Astrocyte (in vitro differentiated cells and primary cell): ENCODE measurements at regions not wholly inside any gene's neighbourhood (a gene's known extent, or its start where the extent isn't known, plus 50 kb on each side); places are given as distances from the start of the nearest gene placed in this dataset.

Source experiments
- DNase-seq: peaks from one replicate; pipeline ENCODE4 v3.0.0-alpha.2; 2010; ENCODE audit warnings: low read depth
- FAIRE-seq: peaks from 2 replicates; lab custom pipeline; 2011; peaks lifted over from hg19 to GRCh38; lab: Jason Lieb, UNC
- H2AFZ ChIP-seq: 2 replicates; pipeline ENCODE4 v1.6.0; 2012; ENCODE audit warnings: low read depth, low read length, inconsistent platforms
- H3K27ac ChIP-seq: 2 replicates; pipeline ENCODE4 v1.5.1; 2011; ENCODE audit warnings: low read depth, low read length, inconsistent platforms
- H3K27me3 ChIP-seq: 2 replicates; pipeline ENCODE4 v1.6.0; 2011; ENCODE audit warnings: low read length, inconsistent platforms; ENCODE audit not compliant: insufficient read depth
- H3K36me3 ChIP-seq: 2 replicates; pipeline ENCODE4 v1.5.1; 2011; ENCODE audit warnings: low read length, inconsistent platforms; ENCODE audit not compliant: insufficient read depth
- H3K4me1 ChIP-seq: 2 replicates; pipeline ENCODE4 v1.5.1; 2011; ENCODE audit warnings: low read length, inconsistent platforms; ENCODE audit not compliant: insufficient read depth
- H3K4me2 ChIP-seq: 2 replicates; pipeline ENCODE4 v1.6.0; 2012; ENCODE audit warnings: low read length, inconsistent platforms
- H3K4me3 ChIP-seq: 2 replicates; pipeline ENCODE4 v1.5.1; 2011; ENCODE audit warnings: low read depth, mild to moderate bottlenecking, low read length, inconsistent platforms; ENCODE audit not compliant: insufficient read depth
- H3K79me2 ChIP-seq: 2 replicates; pipeline ENCODE4 v1.6.0; 2012; ENCODE audit warnings: mild to moderate bottlenecking, low read length, inconsistent platforms; ENCODE audit not compliant: insufficient read depth
- H3K9ac ChIP-seq: 2 replicates; pipeline ENCODE4 v1.6.0; 2012; ENCODE audit warnings: mild to moderate bottlenecking, low read length, inconsistent platforms
- H3K9me3 ChIP-seq: 2 replicates; pipeline ENCODE4 v1.5.1; 2012; ENCODE audit warnings: low read depth, mild to moderate bottlenecking, low read length, inconsistent platforms; ENCODE audit not compliant: insufficient read depth
- H4K20me1 ChIP-seq: 2 replicates; pipeline ENCODE4 v1.6.0; 2012; ENCODE audit warnings: low read length, inconsistent platforms; ENCODE audit not compliant: insufficient read depth
- H3K27ac Mint-ChIP-seq: one replicate; pipeline ENCODE4 v1.8.0; 2021; ENCODE audit warnings: mild to moderate bottlenecking, mixed read lengths; ENCODE audit not compliant: unreplicated experiment
- H3K27me3 Mint-ChIP-seq: one replicate; pipeline ENCODE4 v1.8.0; 2021; ENCODE audit warnings: low read depth, mixed read lengths; ENCODE audit not compliant: unreplicated experiment
- H3K36me3 Mint-ChIP-seq: one replicate; pipeline ENCODE4 v1.8.0; 2021; ENCODE audit warnings: low read depth, mixed read lengths; ENCODE audit not compliant: unreplicated experiment
- H3K4me1 Mint-ChIP-seq: one replicate; pipeline ENCODE4 v1.8.0; 2021; ENCODE audit warnings: low read depth, mixed read lengths; ENCODE audit not compliant: unreplicated experiment
- H3K4me3 Mint-ChIP-seq: one replicate; pipeline ENCODE4 v1.8.0; 2021; ENCODE audit warnings: mild to moderate bottlenecking, moderate library complexity, mixed read lengths; ENCODE audit not compliant: unreplicated experiment
- H3K9me3 Mint-ChIP-seq: one replicate; pipeline ENCODE4 v1.8.0; 2021; ENCODE audit warnings: mild to moderate bottlenecking, mixed read lengths; ENCODE audit not compliant: unreplicated experiment
- CTCF ChIP-seq: IDR thresholded peaks from 2 replicates; pipeline ENCODE4 v1.5.1; 2011; ENCODE audit warnings: low read depth, mild to moderate bottlenecking, inconsistent platforms, low read length, moderate library complexity; ENCODE audit not compliant: insufficient read depth
- EZH2 ChIP-seq: IDR thresholded peaks from 2 replicates; pipeline ENCODE4 v1.6.1; 2012; ENCODE audit warnings: mild to moderate bottlenecking, low read length, inconsistent platforms; ENCODE audit not compliant: insufficient read depth

GRCh38 chr1:79839882-79840281, 833.4 kb upstream of the ADGRL4 start:
- H3K4me1 ChIP-seq: no peaks in the 10 kb centered on the region
- no peaks in the 10 kb centered on the region for H3K79me2 ChIP-seq
- no peak overlapping the region for H3K4me3 Mint-ChIP-seq
- H2AFZ ChIP-seq: no peak overlapping the region
- H3K9ac ChIP-seq: no peak overlapping the region
- H3K4me3 ChIP-seq: no peak overlapping the region
- DNase-seq: no peak
- H3K4me2 ChIP-seq: no peak overlapping the region
- no peaks in the 10 kb centered on the region for H3K36me3 ChIP-seq
- TF ChIP-seq EZH2: no peak
- no peak for TF ChIP-seq CTCF
- H4K20me1 ChIP-seq: no peaks in the 10 kb centered on the region
- no peaks in the 10 kb centered on the region for H3K9me3 Mint-ChIP-seq
- no peak overlapping the region for H3K27ac Mint-ChIP-seq
- FAIRE-seq: no peak
- H3K27me3 ChIP-seq: no peaks in the 10 kb centered on the region
- H3K27ac ChIP-seq: no peak overlapping the region
- no peaks in the 10 kb centered on the region for H3K27me3 Mint-ChIP-seq
- H3K4me1 Mint-ChIP-seq: peaks cover 6% of the 10 kb centered on the region
- H3K9me3 ChIP-seq: no peaks in the 10 kb centered on the region
- H3K36me3 Mint-ChIP-seq: no peaks in the 10 kb centered on the region

GRCh38 chr1:79827446-79827845, 820.9 kb upstream of the ADGRL4 start:
- Mint-ChIP-seq H3K27ac (no peak overlapping the region), H3K36me3 (no peaks in the 10 kb centered on the region), H3K9me3 (no peaks in the 10 kb centered on the region), H3K27me3 (no peaks in the 10 kb centered on the region), H3K4me1 (no peaks in the 10 kb centered on the region), H3K4me3 (no peak overlapping the region)
- Histone ChIP-seq H3K9me3 (no peaks in the 10 kb centered on the region), H3K27me3 (no peaks in the 10 kb centered on the region), H3K79me2 (no peaks in the 10 kb centered on the region), H4K20me1 (no peaks in the 10 kb centered on the region), H2AFZ (no peak overlapping the region), H3K9ac (no peak overlapping the region), H3K4me2 (no peak overlapping the region), H3K4me3 (no peak overlapping the region), H3K36me3 (no peaks in the 10 kb centered on the region), H3K27ac (no peak overlapping the region), H3K4me1 (no peaks in the 10 kb centered on the region)
- DNase-seq: no peak
- TF ChIP-seq EZH2 (no peak), CTCF (no peak)
- no peak for FAIRE-seq

- no peak for FAIRE-seq
- H3K36me3 Mint-ChIP-seq: no peaks in the 10 kb centered on the region
- H3K36me3 ChIP-seq: no peaks in the 10 kb centered on the region
Measured at GRCh38 chr1:79825551-79825950, 819.0 kb upstream of the ADGRL4 start.

More at GRCh38 chr1:79825551-79825950, 819.0 kb upstream of the ADGRL4 start:
- TF ChIP-seq CTCF (no peak), EZH2 (no peak)
- Mint-ChIP-seq H3K27ac (no peak overlapping the region), H3K4me3 (no peak overlapping the region), H3K9me3 (no peaks in the 10 kb centered on the region), H3K27me3 (no peaks in the 10 kb centered on the region), H3K4me1 (no peaks in the 10 kb centered on the region)
- H3K4me3 ChIP-seq: no peak overlapping the region
- H3K4me2 ChIP-seq: no peak overlapping the region
- H3K27me3 ChIP-seq: no peaks in the 10 kb centered on the region
- H3K27ac ChIP-seq: no peak overlapping the region
- no peaks in the 10 kb centered on the region for H4K20me1 ChIP-seq
- no peak overlapping the region for H3K9ac ChIP-seq
- H2AFZ ChIP-seq: no peak overlapping the region
- no peaks in the 10 kb centered on the region for H3K9me3 ChIP-seq
- H3K4me1 ChIP-seq: no peaks in the 10 kb centered on the region
- DNase-seq: no peak
- no peaks in the 10 kb centered on the region for H3K79me2 ChIP-seq
